GM18907 (cell line): ENCODE measurements at regions not wholly inside any gene's neighbourhood (a gene's known extent, or its start where the extent isn't known, plus 50 kb on each side); places are given as distances from the start of the nearest gene placed in this dataset.
"Not testable (repeated sequence)": the region's sequence is repeated elsewhere in the genome, so short reads cannot be mapped to it uniquely, and the experiment has no call there.

Source experiments
- ATAC-seq: cut with Tn5 transposase; IDR thresholded peaks from one replicate; pipeline ENCODE4 v1.9.1; 2021; ENCODE audit warnings: mild to moderate bottlenecking, moderate library complexity; ENCODE audit not compliant: unreplicated experiment

DNA sequence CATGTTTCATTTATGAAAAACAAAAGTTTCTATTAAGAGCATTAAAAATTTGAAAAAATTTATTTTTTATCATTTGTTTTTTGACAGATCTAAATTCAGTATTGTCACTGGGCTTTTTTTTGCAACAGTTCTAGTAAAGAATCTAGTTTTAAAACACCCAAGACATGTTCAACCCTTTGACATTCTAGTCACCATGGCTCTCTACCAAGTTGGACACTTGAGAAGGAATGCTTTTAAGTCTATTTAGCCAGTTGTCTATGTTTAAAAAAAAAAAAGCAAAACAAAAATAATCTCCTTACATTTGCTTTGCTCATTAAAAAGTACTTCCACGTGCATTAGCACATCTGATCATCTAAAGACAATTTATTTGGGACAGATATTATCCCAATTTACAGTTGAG lies 417.5 kb downstream of the RSL24D1 start:
- no peak for ATAC-seq

DNA sequence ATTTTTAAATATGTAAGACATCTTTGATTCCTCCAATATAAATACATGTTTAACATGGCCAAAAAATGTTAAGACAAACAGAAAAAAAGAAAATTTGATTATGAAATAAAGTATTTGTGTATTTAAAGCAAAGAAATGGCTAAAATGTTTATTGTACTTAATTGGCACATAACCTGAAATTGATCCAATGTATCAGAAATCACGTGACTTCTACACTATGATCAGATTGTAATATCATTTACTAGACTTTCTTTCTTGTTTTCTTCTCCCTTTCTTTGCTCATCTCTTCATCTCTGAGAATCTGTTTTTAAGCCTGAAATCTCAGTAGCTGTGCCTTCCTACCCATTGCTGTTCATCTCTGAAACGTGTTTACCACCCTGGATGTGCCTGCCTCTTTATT lies 420.3 kb downstream of the RSL24D1 start:
- no peak for ATAC-seq

DNA sequence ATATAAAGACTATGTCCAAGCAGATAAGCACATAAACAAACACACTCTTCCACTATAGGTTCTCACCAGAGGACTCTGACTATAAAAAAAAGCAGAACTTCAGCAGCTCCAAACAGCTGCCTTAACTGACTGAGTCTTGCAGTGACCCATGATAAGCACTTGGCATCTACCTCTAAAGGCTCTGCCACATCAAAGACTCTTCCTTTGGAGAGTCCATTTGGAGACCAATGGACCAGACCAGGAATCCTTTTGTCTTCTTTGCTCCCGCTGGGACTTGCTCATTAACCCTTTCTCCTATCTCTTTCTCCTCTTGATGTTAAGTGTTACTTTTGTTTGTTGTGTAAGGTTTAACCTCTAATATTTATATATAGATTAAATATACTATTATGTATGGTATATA lies 424.1 kb downstream of the RSL24D1 start:
- no peak for ATAC-seq

DNA sequence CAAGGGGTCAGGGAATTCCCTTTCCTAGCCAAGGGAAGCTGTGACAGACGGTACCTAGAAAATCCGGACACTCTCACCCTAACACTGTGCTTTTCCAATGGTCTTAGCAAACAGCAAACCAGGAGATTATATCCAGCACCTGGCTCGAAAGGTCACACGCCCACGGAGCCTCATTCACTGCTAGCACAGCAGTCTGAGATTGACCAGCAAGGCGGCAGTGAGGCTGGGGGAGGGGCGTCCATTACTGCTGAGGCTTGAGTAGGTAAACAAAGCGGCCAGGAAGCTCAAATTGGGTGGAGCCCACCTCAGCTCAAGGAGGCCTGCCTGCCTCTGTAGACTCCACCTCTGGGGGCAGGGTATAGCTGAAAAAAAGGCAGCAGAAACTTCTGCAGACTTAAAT lies 447.3 kb downstream of the RSL24D1 start:
- ATAC-seq = not testable (repeated sequence)

DNA sequence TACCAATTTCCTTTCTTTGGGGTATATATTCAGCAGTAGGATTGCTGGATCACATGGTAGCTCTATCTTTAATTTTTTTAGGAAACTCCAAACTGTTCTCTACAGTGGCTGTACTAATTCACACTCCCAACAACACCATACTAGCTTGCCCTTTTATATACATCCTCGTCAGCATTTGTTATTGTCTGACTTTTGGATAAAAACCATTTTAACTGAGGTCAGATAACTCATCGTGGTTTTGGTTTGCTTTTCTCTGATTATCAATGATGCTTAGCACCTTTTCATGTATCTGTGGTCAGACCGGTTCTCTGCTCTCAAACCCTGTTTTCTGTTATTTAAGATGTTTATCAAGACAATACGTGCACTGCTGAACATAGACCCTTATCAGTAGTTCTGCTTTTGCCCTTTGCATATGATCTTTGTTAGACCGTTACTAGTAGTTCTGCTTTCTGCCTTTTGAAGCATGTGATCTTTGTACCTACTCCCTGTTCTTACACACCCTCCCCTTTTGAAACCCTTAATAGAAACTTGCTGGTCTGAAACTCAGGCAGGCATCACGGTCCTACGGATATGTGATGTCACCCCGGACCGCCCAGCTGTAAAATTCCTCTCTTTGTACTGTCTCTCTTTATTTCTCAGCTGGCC lies 474.3 kb downstream of the RSL24D1 start:
- no peak for ATAC-seq

DNA sequence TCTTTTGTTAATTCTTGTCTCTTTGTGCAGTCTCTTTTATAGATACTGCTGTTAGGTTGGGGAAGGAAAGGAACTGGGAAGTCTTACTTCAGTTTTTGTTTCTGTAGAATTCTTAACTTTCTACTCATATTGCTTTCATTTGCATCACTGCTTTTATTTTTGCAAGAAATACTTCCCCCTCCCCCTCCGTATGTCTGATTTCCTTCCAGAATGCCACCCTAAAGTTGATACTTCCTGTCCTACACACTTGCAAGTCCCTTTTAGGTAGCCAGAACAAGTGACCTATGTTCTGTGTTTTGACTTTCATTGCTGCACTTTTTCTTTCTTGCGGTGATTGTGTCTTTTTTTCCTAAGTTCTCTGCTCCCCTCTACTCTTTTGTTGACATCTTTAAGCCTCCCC lies 477.4 kb downstream of the RSL24D1 start:
- ATAC-seq = no peak

DNA sequence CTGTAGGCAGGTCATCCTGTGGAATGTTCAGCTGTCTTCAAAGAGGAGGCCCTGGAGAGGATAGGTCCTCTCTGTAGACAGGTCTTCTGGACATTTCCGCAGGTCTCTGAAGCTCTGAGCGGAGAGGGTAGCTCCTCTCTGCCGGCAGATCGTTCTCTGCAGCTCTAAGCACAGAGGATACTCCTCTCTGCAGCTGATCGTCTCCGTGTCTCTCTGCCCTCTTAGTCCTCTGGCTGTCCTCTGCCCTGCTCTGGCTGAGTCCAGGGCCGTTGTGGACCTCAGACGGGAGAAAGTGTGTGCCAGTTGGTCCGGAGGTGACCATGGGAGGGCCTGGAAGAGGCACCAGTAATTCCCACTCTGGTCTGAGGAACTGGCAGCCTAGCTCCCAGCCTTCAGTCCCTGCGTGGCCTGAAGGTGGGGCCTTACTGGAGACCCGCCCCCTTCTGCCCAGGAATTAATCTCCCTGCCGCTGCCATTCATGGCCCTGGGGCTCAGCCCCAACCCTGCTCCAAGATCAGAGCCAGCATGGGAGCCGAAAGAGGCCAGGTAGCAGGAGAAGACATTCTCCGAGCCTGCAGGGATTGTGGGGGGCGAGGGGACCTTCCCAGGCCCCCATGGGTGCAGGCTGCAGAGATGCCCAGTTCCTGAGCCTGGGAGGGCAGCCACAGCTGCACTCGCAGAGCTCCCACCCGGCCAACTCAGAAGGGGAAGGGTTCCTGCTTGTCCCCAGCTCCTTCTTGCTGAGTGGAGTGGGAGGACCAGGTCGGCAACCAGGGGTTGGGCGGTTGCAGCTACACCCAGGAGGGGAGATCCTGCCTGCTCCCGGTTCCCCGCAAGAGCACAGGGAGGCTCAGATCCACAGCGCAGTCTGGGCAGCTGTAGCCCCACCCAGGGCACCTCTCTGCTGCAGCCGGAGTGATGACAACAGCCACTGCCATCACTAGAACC lies 488.7 kb downstream of the RSL24D1 start:
- no peak for ATAC-seq

DNA sequence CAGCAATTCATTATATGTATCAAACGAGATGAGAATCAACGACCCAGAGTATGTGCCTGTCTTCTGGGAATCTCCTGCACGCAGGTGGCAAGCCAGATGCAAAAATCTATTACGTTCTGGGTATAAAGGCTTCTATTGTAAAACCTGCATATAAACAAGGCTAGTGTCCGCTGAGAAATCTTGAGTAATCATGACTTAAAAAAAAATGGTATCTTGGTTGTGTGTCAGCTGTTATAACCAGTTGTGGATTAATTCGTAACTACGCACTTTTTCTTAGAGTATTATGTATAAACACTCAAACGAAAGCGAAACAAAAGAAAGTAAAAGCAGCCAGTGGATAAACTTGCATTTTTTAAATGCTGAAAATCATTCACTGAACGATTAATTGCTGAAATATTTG lies 509.1 kb downstream of the RSL24D1 start:
- ATAC-seq = no peak
